GM20000 (cell line): ENCODE measurements at regions not wholly inside any gene's neighbourhood (a gene's known extent, or its start where the extent isn't known, plus 50 kb on each side); places are given as distances from the start of the nearest gene placed in this dataset.
A peak's percentile ranks its signal among the peaks of the same experiment; 100 is the strongest.

Experiments used
- DNase-seq: peaks from one replicate; pipeline ENCODE4 v3.0.0; 2012; ENCODE audit warnings: low spot score
- CTCF ChIP-seq: IDR thresholded peaks from 2 replicates; pipeline ENCODE4 v1.5.1; 2012; ENCODE audit warnings: mild to moderate bottlenecking, control low read depth; ENCODE audit errors: extremely low read depth, missing control alignments

- TF ChIP-seq CTCF, result no peak
- no peak for DNase-seq
These were observed 80.5 kb downstream of the NPAP1 start for GRCh38 chr15:24756101-24756500.

- TF ChIP-seq CTCF, result no peak
- no peak for DNase-seq
These were observed 84.5 kb downstream of the NPAP1 start for GRCh38 chr15:24760066-24760465.

- DNase-seq, result peak; percentile 7
- no peak for TF ChIP-seq CTCF
These were observed 86.2 kb downstream of the NPAP1 start for GRCh38 chr15:24761704-24762302.

DNA sequence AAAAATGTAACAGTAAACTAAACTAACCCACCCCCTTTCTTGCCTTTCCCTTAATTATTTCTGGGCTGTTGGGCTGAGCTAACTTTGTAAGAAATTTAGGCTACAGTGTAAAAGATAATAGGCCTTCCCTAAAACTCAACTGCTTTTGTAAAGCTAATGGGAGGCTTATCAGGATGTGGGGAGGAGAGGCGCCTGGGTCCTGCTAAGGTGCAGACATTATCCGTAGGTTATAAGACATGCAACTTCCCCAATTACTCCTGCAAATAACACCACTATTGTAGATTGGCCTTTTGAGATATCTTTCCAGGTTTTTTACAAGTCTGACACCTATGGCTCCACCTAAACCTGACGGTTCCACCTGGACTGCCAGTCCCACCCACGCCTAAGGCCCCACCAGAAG is 88.3 kb downstream of the NPAP1 start:
- no peak for DNase-seq
- TF ChIP-seq CTCF, result no peak

DNA sequence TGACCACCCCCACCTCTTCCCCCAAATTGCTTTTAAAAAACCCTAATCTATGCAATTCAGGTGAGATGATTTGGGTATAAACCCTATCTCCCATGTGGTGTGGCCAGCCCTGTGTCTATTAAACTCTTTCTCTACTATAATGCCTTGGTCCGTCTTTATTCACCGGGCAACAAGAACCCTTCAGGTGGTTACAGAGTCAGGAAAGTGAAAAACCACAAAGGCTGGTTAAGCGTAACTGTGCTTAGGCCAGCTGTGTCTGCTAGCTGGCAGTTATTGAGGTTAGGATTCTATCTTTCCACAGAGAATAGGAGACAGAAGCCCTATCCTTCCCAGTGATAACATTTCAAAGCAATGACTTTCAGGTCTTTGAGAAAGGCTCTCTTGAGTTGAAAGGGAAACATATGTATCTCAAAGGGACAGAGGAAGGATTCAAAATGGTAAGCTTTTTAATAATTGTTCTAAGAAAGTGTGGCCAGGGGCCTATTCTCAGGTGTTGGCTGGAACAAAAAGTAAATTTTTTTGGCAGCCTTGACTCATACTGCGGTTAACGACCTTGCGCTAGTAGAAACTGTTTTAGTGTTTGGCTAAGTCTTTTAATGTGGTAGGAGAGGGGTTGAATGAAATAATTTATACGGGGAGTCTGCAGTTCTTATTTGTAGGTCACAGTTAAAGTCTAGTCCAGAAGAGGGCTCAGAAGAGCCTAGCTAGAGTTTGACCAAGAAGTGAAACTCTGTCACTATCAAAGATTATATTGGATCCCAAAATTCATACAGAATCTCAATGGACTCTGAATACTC is 89.0 kb downstream of the NPAP1 start:
- no peak for DNase-seq
- no peak for TF ChIP-seq CTCF

GRCh38 chr15:24766511-24767133 is 91.0 kb downstream of the NPAP1 start:
- no peak for TF ChIP-seq CTCF
- no peak for DNase-seq

GRCh38 chr15:24772266-24772665 is 96.7 kb downstream of the NPAP1 start:
- no peak for DNase-seq
- no peak for TF ChIP-seq CTCF
